Colonic mucosa (tissue), 4 donors: ENCODE measurements at regions not wholly inside any gene's neighbourhood (a gene's known extent, or its start where the extent isn't known, plus 50 kb on each side); places are given as distances from the start of the nearest gene placed in this dataset.

Experiments used
- DNase-seq: peaks from one replicate; pipeline ENCODE4 v3.0.0-alpha.2; 2020
- H3K27ac ChIP-seq: fragments of 200-600 bp; one replicate; pipeline ENCODE4 v1.8.0; 2021
- H3K27me3 ChIP-seq: fragments of 200-600 bp; one replicate; pipeline ENCODE4 v1.8.0; 2021
- H3K36me3 ChIP-seq: fragments of 200-600 bp; one replicate; pipeline ENCODE4 v1.8.0; 2021
- H3K4me1 ChIP-seq: fragments of 200-600 bp; one replicate; pipeline ENCODE4 v1.8.0; 2021; ENCODE audit warnings: mild to moderate bottlenecking
- H3K4me3 ChIP-seq: fragments of 200-600 bp; one replicate; pipeline ENCODE4 v1.8.0; 2021
- H3K9ac ChIP-seq, 2 donors: one replicate each; pipeline ENCODE4 v1.7.0; 2013; ENCODE audit warnings: control low read depth in 2 of 2, low read depth in 2 of 2, low read length in 2 of 2
- H3K9me3 ChIP-seq: fragments of 200-600 bp; one replicate; pipeline ENCODE4 v1.8.0; 2021
- CTCF ChIP-seq: fragments of 200-600 bp; IDR thresholded peaks from one replicate; pipeline ENCODE4 v1.8.0; 2022; ENCODE audit warnings: antibody characterized with exemption, mild to moderate bottlenecking
- intact Hi-C: fragments of 100-400 bp; cut with DNase I; formaldehyde crosslinking; loops from one replicate; pipeline ENCODE4 v1.14.1; 2022
- donor health status: healthy.
- donor health status: DM: no; HTN: no; CAD: no.
- donor health status: DM: no; HTN: no; CAD: no.

GRCh38 chr2:9122367-9122766 is 84.2 kb upstream of the ASAP2 start:
- TF ChIP-seq CTCF, result no peak
- Histone ChIP-seq H3K9ac (no peak overlapping the region), H3K36me3 (no peaks in the 10 kb centered on the region), H3K27me3 (no peaks in the 10 kb centered on the region), H3K4me3 (no peak overlapping the region), H3K4me1 (no peaks in the 10 kb centered on the region), H3K9me3 (no peaks in the 10 kb centered on the region), H3K27ac (no peak overlapping the region)
- intact Hi-C loops, result no loop called here
- DNase-seq, result no peak

GRCh38 chr2:9118383-9118960 is 88.1 kb upstream of the ASAP2 start:
- no peaks in the 10 kb centered on the region for H3K9me3 ChIP-seq
- H3K4me1 ChIP-seq, result no peaks in the 10 kb centered on the region
- no peak overlapping the region for H3K9ac ChIP-seq
- H3K4me3 ChIP-seq, result no peak overlapping the region
- H3K27ac ChIP-seq, result no peak overlapping the region
- DNase-seq, result no peak
- no peak for TF ChIP-seq CTCF
- H3K36me3 ChIP-seq, result no peaks in the 10 kb centered on the region
- intact Hi-C loops, result no loop called here
- H3K27me3 ChIP-seq, result no peaks in the 10 kb centered on the region

GRCh38 chr2:9115229-9115628 is 91.4 kb upstream of the ASAP2 start:
- DNase-seq, result no peak
- no peaks in the 10 kb centered on the region for H3K27me3 ChIP-seq
- H3K4me1 ChIP-seq, result no peaks in the 10 kb centered on the region
- no peak for TF ChIP-seq CTCF
- H3K36me3 ChIP-seq, result no peaks in the 10 kb centered on the region
- H3K9me3 ChIP-seq, result no peaks in the 10 kb centered on the region
- intact Hi-C loops, result no loop called here
- H3K27ac ChIP-seq, result no peak overlapping the region
- H3K4me3 ChIP-seq, result no peak overlapping the region
- H3K9ac ChIP-seq, result no peak overlapping the region

GRCh38 chr2:9114458-9114857 is 92.2 kb upstream of the ASAP2 start:
- intact Hi-C loops, result no loop called here
- H3K9ac ChIP-seq, result no peak overlapping the region
- H3K27me3 ChIP-seq, result no peaks in the 10 kb centered on the region
- no peak for TF ChIP-seq CTCF
- no peak for DNase-seq
- no peaks in the 10 kb centered on the region for H3K9me3 ChIP-seq
- H3K36me3 ChIP-seq, result no peaks in the 10 kb centered on the region
- H3K4me1 ChIP-seq, result no peaks in the 10 kb centered on the region
- no peak overlapping the region for H3K27ac ChIP-seq
- H3K4me3 ChIP-seq, result no peak overlapping the region

- no peaks in the 10 kb centered on the region for H3K27me3 ChIP-seq
- H3K36me3 ChIP-seq, result no peaks in the 10 kb centered on the region
- no peak for TF ChIP-seq CTCF
- H3K27ac ChIP-seq, result no peak overlapping the region
- H3K9me3 ChIP-seq, result no peaks in the 10 kb centered on the region
- H3K4me3 ChIP-seq, result no peak overlapping the region
- DNase-seq, result no peak
- H3K9ac ChIP-seq, result no peak overlapping the region
- intact Hi-C loops, result no loop called here
- H3K4me1 ChIP-seq, result no peaks in the 10 kb centered on the region
Measured at GRCh38 chr2:9113916-9114315, 92.7 kb upstream of the ASAP2 start.
